Transverse colon (tissue), 4 donors: ENCODE measurements at regions not wholly inside any gene's neighbourhood (a gene's known extent, or its start where the extent isn't known, plus 50 kb on each side); places are given as distances from the start of the nearest gene placed in this dataset.

ENCODE experiments used
- CTCF ChIP-seq, 5 experiments: fragments of 200-600 bp in 3 of 5; fragments of 450-650 bp in 2 of 5; sonication (generic) in 3 of 5; IDR thresholded peaks; 1 replicate in 2 of 5; 2 replicates in 3 of 5; pipeline ENCODE4 v1.5.1; 2016 to 2017; ENCODE audit warnings: antibody characterized with exemption in 5 of 5, inconsistent platforms in 3 of 5, mild to moderate bottlenecking in 2 of 5, moderate library complexity in 1 of 5
- POLR2AphosphoS5 ChIP-seq, 3 donors: sonication (generic); formaldehyde crosslinking; IDR thresholded peaks; one replicate each; pipeline ENCODE4 v1.6.1; 2016; ENCODE audit warnings: antibody characterized with exemption in 3 of 3

- TF ChIP-seq POLR2AphosphoS5 (IDR thresholded peaks at IDR 0.05) = no peak
- no peak for TF ChIP-seq CTCF (IDR thresholded peaks at IDR 0.05)
Observed at GRCh38 chr14:40204441-40205175, 772.4 kb upstream of the FBXO33 start.
